ENCODE measurements at regions not wholly inside any gene's neighbourhood (a gene's known extent, or its start where the extent isn't known, plus 50 kb on each side); places are given as distances from the start of the nearest gene placed in this dataset.

DNA sequence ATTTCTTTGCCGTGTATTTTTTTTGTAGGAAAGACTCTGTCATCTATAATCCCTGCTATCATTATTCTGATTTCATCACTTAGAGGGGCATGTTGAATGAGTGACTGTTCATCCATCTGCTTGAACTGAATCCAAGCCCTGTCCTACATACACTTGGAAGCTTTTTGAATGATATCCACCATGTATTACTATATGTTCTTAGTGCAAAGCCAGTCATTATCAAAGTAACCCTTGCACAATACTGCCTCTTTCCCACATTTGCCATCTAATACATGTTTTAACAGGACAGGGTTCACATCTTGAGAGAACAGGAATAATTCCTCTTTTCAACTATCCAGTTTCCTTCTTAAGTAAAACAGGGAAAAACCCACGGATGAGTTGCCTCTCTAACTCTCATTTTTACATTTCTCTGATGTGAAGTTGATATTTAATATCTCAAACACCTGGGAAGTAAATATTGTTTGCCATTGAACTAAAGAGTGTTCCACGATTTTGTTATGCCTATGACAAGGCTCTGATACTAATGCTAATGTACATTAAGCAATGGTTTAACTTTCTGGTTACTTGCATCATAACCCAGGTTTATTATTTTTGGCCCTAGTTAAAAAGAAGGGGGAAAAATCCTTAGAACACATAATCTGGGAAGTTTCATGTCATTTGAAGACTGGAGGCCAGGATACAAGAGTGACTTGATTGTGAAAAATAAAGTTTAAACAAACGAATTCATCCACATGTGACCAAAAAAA lies 103.7 kb upstream of the TARS1 start:
- TF ChIP-seq, protein P1, sequence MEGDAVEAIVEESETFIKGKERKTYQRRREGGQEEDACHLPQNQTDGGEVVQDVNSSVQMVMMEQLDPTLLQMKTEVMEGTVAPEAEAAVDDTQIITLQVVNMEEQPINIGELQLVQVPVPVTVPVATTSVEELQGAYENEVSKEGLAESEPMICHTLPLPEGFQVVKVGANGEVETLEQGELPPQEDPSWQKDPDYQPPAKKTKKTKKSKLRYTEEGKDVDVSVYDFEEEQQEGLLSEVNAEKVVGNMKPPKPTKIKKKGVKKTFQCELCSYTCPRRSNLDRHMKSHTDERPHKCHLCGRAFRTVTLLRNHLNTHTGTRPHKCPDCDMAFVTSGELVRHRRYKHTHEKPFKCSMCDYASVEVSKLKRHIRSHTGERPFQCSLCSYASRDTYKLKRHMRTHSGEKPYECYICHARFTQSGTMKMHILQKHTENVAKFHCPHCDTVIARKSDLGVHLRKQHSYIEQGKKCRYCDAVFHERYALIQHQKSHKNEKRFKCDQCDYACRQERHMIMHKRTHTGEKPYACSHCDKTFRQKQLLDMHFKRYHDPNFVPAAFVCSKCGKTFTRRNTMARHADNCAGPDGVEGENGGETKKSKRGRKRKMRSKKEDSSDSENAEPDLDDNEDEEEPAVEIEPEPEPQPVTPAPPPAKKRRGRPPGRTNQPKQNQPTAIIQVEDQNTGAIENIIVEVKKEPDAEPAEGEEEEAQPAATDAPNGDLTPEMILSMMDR (IDR thresholded peaks at IDR 0.05; ENCODE audit: insufficient read depth, low read length, poor library complexity, severe bottlenecking), result no peak
- Histone ChIP-seq H3K36me3 (ENCODE audit: control insufficient read depth, insufficient read depth, low read length) (no peaks in the 10 kb centered on the region), H3K27me3 (replicated peaks; ENCODE audit: control insufficient read depth, insufficient read depth, low read length) (no peaks in the 10 kb centered on the region), H3K4me3 (replicated peaks; ENCODE audit: low read depth, low read length) (no peak overlapping the region)
- DNase-seq (ENCODE audit: extremely low read depth, insufficient read length), result no peak

DNA sequence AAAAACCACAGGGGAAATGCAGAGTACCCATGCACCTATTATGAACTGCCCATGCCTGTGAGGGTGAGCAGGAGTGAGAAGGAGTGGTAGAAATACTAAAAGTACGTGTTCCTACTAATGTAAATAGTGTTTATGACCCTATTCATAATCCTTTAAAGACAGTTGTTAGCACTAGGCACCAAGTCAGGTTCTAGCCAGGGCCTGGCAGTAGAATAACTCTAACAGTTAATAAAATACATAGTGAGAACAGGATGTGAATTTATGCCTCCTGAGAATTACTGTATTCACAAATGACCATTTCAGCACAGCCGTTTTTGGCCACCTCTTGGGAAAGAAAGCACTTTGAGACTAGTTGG lies 103.2 kb upstream of the TARS1 start:
- TF ChIP-seq, protein P1 (IDR thresholded peaks at IDR 0.05; ENCODE audit: insufficient read depth, low read length, poor library complexity, severe bottlenecking), result no peak
- no peak for DNase-seq (ENCODE audit: extremely low read depth, insufficient read length)
- Histone ChIP-seq H3K27me3 (replicated peaks; ENCODE audit: control insufficient read depth, insufficient read depth, low read length) (no peaks in the 10 kb centered on the region), H3K36me3 (ENCODE audit: control insufficient read depth, insufficient read depth, low read length) (no peaks in the 10 kb centered on the region), H3K4me3 (replicated peaks; ENCODE audit: low read depth, low read length) (no peak overlapping the region)

DNA sequence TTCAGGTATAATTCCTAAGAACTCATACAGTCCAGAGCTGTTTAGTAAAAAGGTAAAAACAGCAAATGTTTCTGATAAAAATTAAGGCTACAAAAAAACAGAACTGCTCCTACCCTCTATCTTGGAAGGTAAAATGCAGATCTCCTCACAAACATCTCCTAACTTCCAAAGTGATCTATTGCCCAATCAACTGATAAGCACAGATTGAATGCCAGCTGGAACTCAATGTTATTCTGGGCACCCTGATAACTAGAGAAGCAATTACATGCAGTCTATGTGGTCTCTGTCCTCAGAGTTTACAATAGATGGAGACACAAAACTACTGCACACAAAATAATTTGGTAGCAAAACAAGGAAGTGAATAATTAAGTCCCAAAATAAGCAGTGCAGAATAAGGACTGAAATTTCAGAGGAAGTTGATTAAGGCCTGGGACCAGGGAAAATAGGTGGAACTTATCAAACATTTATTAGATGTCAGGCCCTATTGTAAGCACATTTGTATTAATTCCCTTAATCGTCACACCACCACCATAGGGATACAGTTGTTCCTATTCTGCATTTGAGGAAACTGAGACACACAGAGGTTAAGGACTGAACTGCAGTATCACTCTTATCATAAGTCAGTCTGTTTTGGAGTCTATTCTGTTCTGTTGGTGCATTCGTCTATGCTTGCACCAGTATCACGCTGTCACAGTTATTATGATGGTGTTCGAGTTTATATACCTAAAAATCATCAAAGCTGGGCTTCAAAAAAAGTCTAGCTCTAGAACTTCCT lies 102.2 kb upstream of the TARS1 start:
- no peak for DNase-seq (ENCODE audit: extremely low read depth, insufficient read length)
- TF ChIP-seq, protein P1 (IDR thresholded peaks at IDR 0.05; ENCODE audit: insufficient read depth, low read length, poor library complexity, severe bottlenecking), result no peak
- H3K36me3 ChIP-seq (ENCODE audit: control insufficient read depth, insufficient read depth, low read length), result no peaks in the 10 kb centered on the region
- H3K27me3 ChIP-seq (replicated peaks; ENCODE audit: control insufficient read depth, insufficient read depth, low read length), result no peaks in the 10 kb centered on the region
- H3K4me3 ChIP-seq (replicated peaks; ENCODE audit: low read depth, low read length), result no peak overlapping the region

DNA sequence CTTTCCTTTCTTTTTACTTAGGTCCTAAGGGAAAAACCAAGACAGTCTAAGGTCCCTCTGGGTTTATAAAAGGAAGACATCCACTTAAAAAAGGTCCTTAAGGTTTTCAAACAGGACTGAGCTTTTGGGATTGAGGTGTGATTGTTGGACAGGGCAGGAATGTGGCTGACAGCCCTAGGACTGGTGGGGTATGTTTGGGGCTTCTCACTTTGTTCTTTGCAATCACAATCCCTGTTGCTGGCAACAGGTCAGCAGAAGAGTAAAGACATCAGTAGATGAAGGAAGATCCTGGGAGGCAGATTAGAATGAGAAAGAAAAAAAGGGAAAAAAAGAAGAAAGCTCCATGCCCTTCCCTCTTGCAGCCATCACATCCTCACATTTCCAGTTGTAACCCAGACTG lies 101.4 kb upstream of the TARS1 start:
- DNase-seq (ENCODE audit: extremely low read depth, insufficient read length), result no peak
- TF ChIP-seq, protein P1 (IDR thresholded peaks at IDR 0.05; ENCODE audit: insufficient read depth, low read length, poor library complexity, severe bottlenecking), result no peak
- H3K36me3 ChIP-seq (ENCODE audit: control insufficient read depth, insufficient read depth, low read length), result no peaks in the 10 kb centered on the region
- no peaks in the 10 kb centered on the region for H3K27me3 ChIP-seq (replicated peaks; ENCODE audit: control insufficient read depth, insufficient read depth, low read length)
- H3K4me3 ChIP-seq (replicated peaks; ENCODE audit: low read depth, low read length), result no peak overlapping the region

- H3K4me3 ChIP-seq (replicated peaks; ENCODE audit: low read depth, low read length), result no peak overlapping the region
- no peaks in the 10 kb centered on the region for H3K27me3 ChIP-seq (replicated peaks; ENCODE audit: control insufficient read depth, insufficient read depth, low read length)
- TF ChIP-seq, protein P1 (IDR thresholded peaks at IDR 0.05; ENCODE audit: insufficient read depth, low read length, poor library complexity, severe bottlenecking), result no peak
- no peak for DNase-seq (ENCODE audit: extremely low read depth, insufficient read length)
- H3K36me3 ChIP-seq (ENCODE audit: control insufficient read depth, insufficient read depth, low read length), result no peaks in the 10 kb centered on the region
Measured at GRCh38 chr5:33340195-33340594, 100.6 kb upstream of the TARS1 start.

All from GM06990 (cell line).